NCI-H524 treated with DMSO at 0.1 percent for 48 hours (cell line): ENCODE measurements at regions not wholly inside any gene's neighbourhood (a gene's known extent, or its start where the extent isn't known, plus 50 kb on each side); places are given as distances from the start of the nearest gene placed in this dataset.

Source experiments
- DNase-seq: peaks from one replicate; lab custom pipeline; 2025; lab: John Stamatoyannopoulos, UW

- no peak for DNase-seq
These were observed 486.9 kb downstream of the MIAT start for GRCh38 chr22:27144321-27144720.

GRCh38 chr22:27146866-27147633 lies 489.7 kb downstream of the MIAT start:
- DNase-seq = no peak

GRCh38 chr22:27148055-27148454 lies 490.7 kb downstream of the MIAT start:
- DNase-seq = no peak

GRCh38 chr22:27148886-27149470 lies 491.6 kb downstream of the MIAT start:
- DNase-seq = no peak

GRCh38 chr22:27149921-27150543 lies 492.6 kb downstream of the MIAT start:
- no peak for DNase-seq

GRCh38 chr22:27150544-27150941 lies 493.2 kb downstream of the MIAT start:
- no peak for DNase-seq

GRCh38 chr22:27151407-27151806 lies 494.0 kb downstream of the MIAT start:
- no peak for DNase-seq

- no peak for DNase-seq
These were observed 494.6 kb downstream of the MIAT start for GRCh38 chr22:27152033-27152432.

GRCh38 chr22:27152883-27153282 lies 495.5 kb downstream of the MIAT start:
- DNase-seq = no peak

- DNase-seq = no peak
These were observed 496.0 kb downstream of the MIAT start for GRCh38 chr22:27153386-27153785.

- DNase-seq = no peak
These were observed 497.3 kb downstream of the MIAT start for GRCh38 chr22:27154717-27155116.

- no peak for DNase-seq
These were observed 499.6 kb downstream of the MIAT start for GRCh38 chr22:27156821-27157489.

GRCh38 chr22:27157666-27158370 lies 500.4 kb downstream of the MIAT start:
- DNase-seq = no peak

- no peak for DNase-seq
These were observed 501.6 kb downstream of the MIAT start for GRCh38 chr22:27159016-27159415.

GRCh38 chr22:27159716-27160295 lies 502.4 kb downstream of the MIAT start:
- DNase-seq = peak; percentile 56

- DNase-seq = no peak
These were observed 506.1 kb downstream of the MIAT start for GRCh38 chr22:27163162-27164137.

- no peak for DNase-seq
These were observed 507.6 kb downstream of the MIAT start for GRCh38 chr22:27164781-27165503.

GRCh38 chr22:27168681-27169080 lies 511.3 kb downstream of the MIAT start:
- no peak for DNase-seq

- DNase-seq = no peak
These were observed 513.1 kb downstream of the MIAT start for GRCh38 chr22:27170491-27170890.

GRCh38 chr22:27171212-27171611 lies 513.8 kb downstream of the MIAT start:
- DNase-seq = no peak
